Spleen (tissue), 11 donors: ENCODE measurements at regions not wholly inside any gene's neighbourhood (a gene's known extent, or its start where the extent isn't known, plus 50 kb on each side); places are given as distances from the start of the nearest gene placed in this dataset.

Experiments
- DNase-seq: peaks from one replicate; pipeline ENCODE4 v3.0.0-alpha.2; 2020
- H3K27ac ChIP-seq, 8 donors: fragments of 200-600 bp; sonication (generic) in 7 of 8; 1 replicate in 4 of 8; 2 replicates in 4 of 8; pipeline versions ENCODE4 v1.5.0 to v1.8.0; 2016 to 2021; ENCODE audit warnings: inconsistent platforms in 4 of 8, mild to moderate bottlenecking in 4 of 8, moderate library complexity in 1 of 8
- H3K27me3 ChIP-seq, 7 donors: fragments of 200-600 bp; sonication (generic) in 6 of 7; replicated peaks in 1 of 7; 1 replicate in 4 of 7; 2 replicates in 3 of 7; pipeline versions ENCODE4 v1.5.0 to v1.8.0; 2016 to 2021; ENCODE audit warnings: inconsistent platforms in 3 of 7, mild to moderate bottlenecking in 1 of 7
- H3K36me3 ChIP-seq, 6 donors: fragments of 200-600 bp; sonication (generic) in 5 of 6; 1 replicate in 4 of 6; 2 replicates in 2 of 6; pipeline versions ENCODE4 v1.5.0 to v1.8.0; 2016 to 2021; ENCODE audit warnings: inconsistent platforms in 2 of 6
- H3K4me1 ChIP-seq, 6 donors: fragments of 200-600 bp; sonication (generic) in 5 of 6; 1 replicate in 3 of 6; 2 replicates in 3 of 6; pipeline versions ENCODE4 v1.5.0 to v1.8.0; 2016 to 2021; ENCODE audit warnings: inconsistent platforms in 3 of 6
- H3K4me3 ChIP-seq, 8 donors: fragments of 200-600 bp; sonication (generic) in 7 of 8; 1 replicate in 4 of 8; 2 replicates in 4 of 8; pipeline versions ENCODE4 v1.5.0 to v1.8.0; 2016 to 2021; ENCODE audit warnings: inconsistent platforms in 4 of 8, mild to moderate bottlenecking in 4 of 8, moderate library complexity in 2 of 8
- H3K9me3 ChIP-seq, 8 donors: fragments of 200-600 bp; sonication (generic) in 7 of 8; 1 replicate in 4 of 8; 2 replicates in 4 of 8; pipeline versions ENCODE4 v1.5.0 to v1.8.0; 2016 to 2021; ENCODE audit warnings: inconsistent platforms in 4 of 8
- POLR2A ChIP-seq, 3 donors: fragments of 450-650 bp; IDR thresholded peaks; one replicate each; pipeline ENCODE4 v1.5.1; 2017; ENCODE audit warnings: antibody characterized with exemption in 3 of 3, mild to moderate bottlenecking in 1 of 3
- POLR2AphosphoS5 ChIP-seq, 3 donors: sonication (generic); formaldehyde crosslinking; IDR thresholded peaks; one replicate each; pipeline ENCODE4 v1.5.1; 2017; ENCODE audit warnings: antibody characterized with exemption in 3 of 3
- WGBS, 5 donors: extraction: QIAGEN DNeasy Blood & Tissue Kit in 3 of 5; methylation state at CpG; one replicate each; pipeline versions ENCODE4 v1.1.5 to v1.1.7; 2013 to 2018; 5-methylcytosine and 5-hydroxymethylcytosine counted together
- intact Hi-C: fragments of 100-400 bp; cut with DNase I; formaldehyde crosslinking; loops from one replicate; pipeline ENCODE4 v1.15.0; 2023; ENCODE audit warnings: low total_unique reads
- TF ChIP-seq, protein P1 (sequence below), 11 experiments: fragments of 200-600 bp in 7 of 11; fragments of 450-650 bp in 4 of 11; sonication (generic) in 4 of 11; IDR thresholded peaks in 8 of 11; conservative IDR thresholded peaks in 3 of 11; 1 replicate in 7 of 11; 2 replicates in 4 of 11; pipeline versions ENCODE4 v1.4.0 to v1.8.0; 2016 to 2021; ENCODE audit warnings: antibody characterized with exemption in 11 of 11, inconsistent platforms in 4 of 11, mild to moderate bottlenecking in 1 of 11
- donor health status: healthy with polysubstance abuse.
- donor health status: DM: no; HTN: no; CAD: no; lungs with moderate emphysema.
- donor health status: DM: no; HTN: no; CAD: no.
- donor health status: Bipolar disorder and iron deficiency.
- donor health status: healthy.
- donor health status: DM: no; HTN: no; CAD: no.
- donor health status: DM: yes; HTN: yes; CAD: no.

DNA sequence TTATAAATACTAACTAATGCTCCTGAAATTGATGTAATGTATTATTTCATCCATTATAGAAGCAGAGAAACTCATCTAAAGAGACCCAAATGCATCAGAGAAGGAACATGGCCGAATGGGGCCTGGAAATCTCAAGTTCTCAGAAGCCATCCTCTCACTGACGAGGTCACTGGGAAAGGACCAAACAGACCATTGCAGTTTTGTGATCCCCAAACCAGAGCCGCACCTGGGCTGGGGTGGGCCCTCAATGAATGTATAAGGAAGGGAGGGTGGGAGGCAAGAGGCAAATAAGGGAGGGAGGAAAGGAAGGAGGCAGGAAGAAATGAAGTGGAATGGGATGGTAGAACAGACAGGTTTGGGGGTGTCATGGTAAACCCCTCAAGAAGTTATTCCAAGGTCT, 245.3 kb upstream of the ID2 start:
- WGBS, 5 donors = 94 to 99% (median 96%) methylated on average over 3 of the region's 3 CpGs

DNA sequence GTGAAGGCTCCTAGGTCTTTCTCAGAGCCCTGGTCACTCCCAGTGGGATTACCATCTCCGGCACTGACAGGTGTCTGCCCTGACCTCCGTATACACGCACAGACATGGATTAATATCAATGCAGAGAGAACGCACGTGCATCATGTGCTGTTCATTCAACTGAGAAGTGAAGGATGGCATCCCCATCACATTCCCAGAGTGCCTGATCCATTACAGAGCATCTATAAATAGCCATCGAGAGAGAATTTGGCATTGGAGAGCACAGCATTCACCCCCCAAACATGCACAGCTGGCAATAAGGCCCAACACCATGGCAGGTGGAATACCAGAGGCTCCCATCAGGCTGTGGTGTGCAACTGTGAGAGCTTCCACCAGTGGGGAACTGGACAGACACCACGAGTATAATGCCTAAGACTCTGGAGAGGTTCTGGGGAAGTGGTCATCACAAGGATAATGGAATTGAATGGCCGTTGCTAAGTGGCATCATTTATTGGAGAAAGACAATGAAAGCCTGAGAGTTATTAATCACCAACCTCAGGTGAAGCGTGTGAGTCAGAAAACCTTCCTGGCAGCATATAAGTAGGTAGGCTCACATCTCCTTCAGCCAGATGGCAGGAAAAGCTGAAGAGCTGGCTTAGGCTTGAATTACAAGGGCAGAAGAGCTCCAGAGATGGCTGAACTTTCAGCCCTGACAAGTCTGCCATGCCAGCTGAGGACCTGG, 244.5 kb upstream of the ID2 start:
- no peak overlapping the region for H3K27ac ChIP-seq
- H3K27me3 ChIP-seq = peaks cover 0 to 35% (median 0%) of the 10 kb centered on the region in 7 donors
- TF ChIP-seq, protein P1, sequence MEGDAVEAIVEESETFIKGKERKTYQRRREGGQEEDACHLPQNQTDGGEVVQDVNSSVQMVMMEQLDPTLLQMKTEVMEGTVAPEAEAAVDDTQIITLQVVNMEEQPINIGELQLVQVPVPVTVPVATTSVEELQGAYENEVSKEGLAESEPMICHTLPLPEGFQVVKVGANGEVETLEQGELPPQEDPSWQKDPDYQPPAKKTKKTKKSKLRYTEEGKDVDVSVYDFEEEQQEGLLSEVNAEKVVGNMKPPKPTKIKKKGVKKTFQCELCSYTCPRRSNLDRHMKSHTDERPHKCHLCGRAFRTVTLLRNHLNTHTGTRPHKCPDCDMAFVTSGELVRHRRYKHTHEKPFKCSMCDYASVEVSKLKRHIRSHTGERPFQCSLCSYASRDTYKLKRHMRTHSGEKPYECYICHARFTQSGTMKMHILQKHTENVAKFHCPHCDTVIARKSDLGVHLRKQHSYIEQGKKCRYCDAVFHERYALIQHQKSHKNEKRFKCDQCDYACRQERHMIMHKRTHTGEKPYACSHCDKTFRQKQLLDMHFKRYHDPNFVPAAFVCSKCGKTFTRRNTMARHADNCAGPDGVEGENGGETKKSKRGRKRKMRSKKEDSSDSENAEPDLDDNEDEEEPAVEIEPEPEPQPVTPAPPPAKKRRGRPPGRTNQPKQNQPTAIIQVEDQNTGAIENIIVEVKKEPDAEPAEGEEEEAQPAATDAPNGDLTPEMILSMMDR (IDR thresholded peaks at IDR 0.05 in 8 of 11, conservative IDR thresholded peaks at IDR 0.05 in 3 of 11) = no peak
- no peak for TF ChIP-seq POLR2A (IDR thresholded peaks at IDR 0.05)
- no peak for TF ChIP-seq POLR2AphosphoS5 (IDR thresholded peaks at IDR 0.05)
- no peak for DNase-seq
- intact Hi-C loops = no loop called here
- no peaks in the 10 kb centered on the region for H3K9me3 ChIP-seq
- no peak overlapping the region for H3K4me3 ChIP-seq
- no peaks in the 10 kb centered on the region for H3K36me3 ChIP-seq
- peaks cover 7 to 67% (median 38%) of the 10 kb centered on the region in 6 donors for H3K4me1 ChIP-seq
- 84 to 96% (median 94%) methylated on average over 9 of the region's 9 CpGs for WGBS, 5 donors

More for the DNA sequence above, 245.3 kb upstream of the ID2 start:
- H3K4me3 ChIP-seq = no peak overlapping the region
- no peak overlapping the region for H3K27ac ChIP-seq
- no peak for DNase-seq
- TF ChIP-seq, protein P1 (IDR thresholded peaks at IDR 0.05 in 8 of 11, conservative IDR thresholded peaks at IDR 0.05 in 3 of 11) = no peak
- TF ChIP-seq POLR2AphosphoS5 (IDR thresholded peaks at IDR 0.05) (no peak), POLR2A (IDR thresholded peaks at IDR 0.05) (no peak)
- peaks cover 7 to 63% (median 32%) of the 10 kb centered on the region in 6 donors for H3K4me1 ChIP-seq
- intact Hi-C loops = no loop called here
- peaks cover 0 to 35% (median 0%) of the 10 kb centered on the region in 7 donors for H3K27me3 ChIP-seq
- H3K36me3 ChIP-seq = no peaks in the 10 kb centered on the region
- no peaks in the 10 kb centered on the region for H3K9me3 ChIP-seq

DNA sequence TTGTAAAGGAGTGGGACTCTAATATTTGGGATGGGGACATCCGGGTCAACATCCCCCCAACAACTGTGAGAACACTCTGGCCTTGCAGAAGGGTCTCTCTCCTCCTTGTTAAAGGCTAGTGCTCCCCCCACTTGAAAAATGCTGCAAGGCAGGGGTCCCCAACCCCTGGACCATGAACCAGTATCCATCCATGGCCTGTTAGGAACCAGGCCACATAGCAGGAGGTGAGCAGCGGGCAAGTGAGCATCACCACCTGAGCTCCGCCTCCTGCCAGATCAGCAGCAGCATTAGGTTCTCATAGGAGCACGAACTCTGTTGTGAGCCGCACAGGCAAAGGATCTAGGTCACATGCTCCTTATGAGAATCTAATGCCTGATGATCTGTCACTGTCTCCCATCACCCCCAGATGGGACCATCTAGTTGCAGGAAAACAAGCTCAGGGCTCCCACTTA, 243.9 kb upstream of the ID2 start:
- H3K27ac ChIP-seq = peak overlapping the region in 1 of 8 donors; percentile 62
- no peak overlapping the region for H3K4me3 ChIP-seq
- no peaks in the 10 kb centered on the region for H3K36me3 ChIP-seq
- peaks cover 11 to 67% (median 39%) of the 10 kb centered on the region in 6 donors for H3K4me1 ChIP-seq
- intact Hi-C loops = no loop called here
- H3K9me3 ChIP-seq = no peaks in the 10 kb centered on the region
- DNase-seq = no peak
- WGBS, 5 donors = 80 to 97% (median 96%) methylated on average over 5 of the region's 5 CpGs
- TF ChIP-seq, protein P1 (IDR thresholded peaks at IDR 0.05 in 8 of 11, conservative IDR thresholded peaks at IDR 0.05 in 3 of 11) = no peak
- no peak for TF ChIP-seq POLR2A (IDR thresholded peaks at IDR 0.05)
- H3K27me3 ChIP-seq = peaks cover 0 to 35% (median 0%) of the 10 kb centered on the region in 7 donors

DNA sequence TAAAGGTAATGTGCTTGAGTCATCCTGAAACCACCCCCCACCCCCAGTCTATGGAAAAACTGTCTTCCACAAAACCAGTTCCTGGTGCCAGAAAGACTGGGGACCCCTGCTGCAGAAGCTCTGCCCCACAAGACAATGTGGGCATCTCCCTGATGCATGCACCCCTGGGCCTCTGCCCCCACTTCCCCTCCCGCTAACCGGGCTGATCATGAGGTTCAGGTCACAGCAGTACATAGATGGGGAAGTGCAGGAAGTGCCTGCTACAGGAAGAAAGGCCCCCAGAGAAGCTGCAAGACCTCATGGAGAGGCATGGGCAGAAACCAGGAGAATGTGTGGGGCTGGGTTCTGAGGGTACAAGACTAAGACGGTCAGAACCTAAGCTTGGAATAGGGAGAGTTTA, 243.4 kb upstream of the ID2 start:
- H3K9me3 ChIP-seq = no peaks in the 10 kb centered on the region
- H3K4me1 ChIP-seq = peaks cover 6 to 67% (median 34%) of the 10 kb centered on the region in 6 donors
- TF ChIP-seq, protein P1 (IDR thresholded peaks at IDR 0.05 in 8 of 11, conservative IDR thresholded peaks at IDR 0.05 in 3 of 11) = no peak
- TF ChIP-seq POLR2AphosphoS5 (IDR thresholded peaks at IDR 0.05) = peak in 2 of 3 donors; percentile 33 to 44
- no peak for TF ChIP-seq POLR2A (IDR thresholded peaks at IDR 0.05)
- intact Hi-C loops = no loop called here
- H3K27ac ChIP-seq = peak overlapping the region in 4 of 8 donors; percentile 10 to 62 (median 36)
- H3K36me3 ChIP-seq = no peaks in the 10 kb centered on the region
- DNase-seq = peak; percentile 85
- 16 to 41% (median 24%) methylated on average over 3 of the region's 3 CpGs for WGBS, 5 donors
- no peak overlapping the region for H3K4me3 ChIP-seq
- peaks cover 0 to 35% (median 0%) of the 10 kb centered on the region in 7 donors for H3K27me3 ChIP-seq
